Naive thymus-derived CD4-positive, alpha-beta T cell (primary cell): ENCODE measurements at regions not wholly inside any gene's neighbourhood (a gene's known extent, or its start where the extent isn't known, plus 50 kb on each side); places are given as distances from the start of the nearest gene placed in this dataset.

Source experiments
- ATAC-seq: fragments of 150-1000 bp; cut with Tn5 transposase; 2 replicates; pipeline ENCODE4 v1.10.0; 2021; ENCODE audit warnings: mild to moderate bottlenecking, moderate library complexity
- CTCF ChIA-PET: fragments of 350-600 bp; sonication (Branson Sonifier 250); formaldehyde crosslinking; loops from one replicate; lab custom pipeline; 2021; ENCODE audit warnings: antibody characterized with exemption; lab: Charles Lee
- POLR2A ChIA-PET: fragments of 350-600 bp; sonication (Branson Sonifier 250); formaldehyde crosslinking; loops from one replicate; lab custom pipeline; 2021; ENCODE audit warnings: antibody characterized with exemption, inconsistent platforms; lab: Charles Lee
- DNase-seq, 9 donors: peaks; one replicate each; pipeline versions ENCODE4 v3.0.0 to v3.0.0-alpha.2; 2020 to 2022; ENCODE audit warnings: mixed read lengths in 1 of 9
- H3K27ac ChIP-seq: one replicate; pipeline ENCODE4 v1.7.0; 2013; ENCODE audit warnings: mild to moderate bottlenecking, low read depth, low read length, moderate library complexity
- H3K27me3 ChIP-seq, 2 donors: one replicate each; pipeline ENCODE4 v1.7.0; 2013; ENCODE audit warnings: low read length in 2 of 2, mild to moderate bottlenecking in 2 of 2, moderate library complexity in 2 of 2; ENCODE audit not compliant: control insufficient read depth in 2 of 2, insufficient read depth in 2 of 2
- H3K36me3 ChIP-seq, 3 experiments: 1 replicate in 2 of 3; 2 replicates in 1 of 3; pipeline ENCODE4 v1.7.0; 2013; ENCODE audit warnings: low read length in 3 of 3, mild to moderate bottlenecking in 3 of 3, moderate library complexity in 1 of 3; ENCODE audit not compliant: insufficient read depth in 3 of 3, control insufficient read depth in 2 of 3
- H3K4me1 ChIP-seq, 2 donors: one replicate each; pipeline ENCODE4 v1.7.0; 2013; ENCODE audit warnings: low read length in 2 of 2, mild to moderate bottlenecking in 2 of 2, moderate library complexity in 1 of 2; ENCODE audit not compliant: control insufficient read depth in 2 of 2, insufficient read depth in 2 of 2
- H3K4me3 ChIP-seq: 2 replicates; pipeline ENCODE4 v1.7.0; 2013; ENCODE audit warnings: mild to moderate bottlenecking, low read length
- H3K9me3 ChIP-seq, 3 experiments: 1 replicate in 2 of 3; 2 replicates in 1 of 3; pipeline ENCODE4 v1.7.0; 2013; ENCODE audit warnings: low read length in 3 of 3; ENCODE audit not compliant: control insufficient read depth in 2 of 3
- H3K27ac Mint-ChIP-seq, 9 donors: one replicate each; pipeline ENCODE4 v1.8.0; 2020 to 2022; ENCODE audit warnings: mixed read lengths in 9 of 9, mild to moderate bottlenecking in 8 of 9, moderate library complexity in 5 of 9, inconsistent platforms in 2 of 9
- H3K27me3 Mint-ChIP-seq, 5 donors: one replicate each; pipeline ENCODE4 v1.8.0; 2021 to 2022; ENCODE audit warnings: mixed read lengths in 5 of 5, mild to moderate bottlenecking in 1 of 5
- H3K36me3 Mint-ChIP-seq, 5 donors: one replicate each; pipeline ENCODE4 v1.8.0; 2020 to 2022; ENCODE audit warnings: mixed read lengths in 5 of 5, mild to moderate bottlenecking in 3 of 5, inconsistent platforms in 1 of 5
- H3K4me1 Mint-ChIP-seq, 7 donors: one replicate each; pipeline ENCODE4 v1.8.0; 2020 to 2022; ENCODE audit warnings: mixed read lengths in 7 of 7, mild to moderate bottlenecking in 3 of 7, inconsistent platforms in 1 of 7
- H3K4me3 Mint-ChIP-seq, 10 donors: one replicate each; pipeline ENCODE4 v1.8.0; 2020 to 2022; ENCODE audit warnings: mild to moderate bottlenecking in 10 of 10, mixed read lengths in 10 of 10, moderate library complexity in 6 of 10, inconsistent platforms in 2 of 10
- H3K9me3 Mint-ChIP-seq, 11 donors: one replicate each; pipeline ENCODE4 v1.8.0; 2020 to 2022; ENCODE audit warnings: mixed read lengths in 11 of 11, mild to moderate bottlenecking in 4 of 11, inconsistent platforms in 1 of 11, moderate library complexity in 1 of 11
- intact Hi-C, 2 donors: fragments of 100-400 bp; cut with micrococcal nuclease; formaldehyde crosslinking; loops; one replicate each; pipeline ENCODE4 v1.15.1; 2023

DNA sequence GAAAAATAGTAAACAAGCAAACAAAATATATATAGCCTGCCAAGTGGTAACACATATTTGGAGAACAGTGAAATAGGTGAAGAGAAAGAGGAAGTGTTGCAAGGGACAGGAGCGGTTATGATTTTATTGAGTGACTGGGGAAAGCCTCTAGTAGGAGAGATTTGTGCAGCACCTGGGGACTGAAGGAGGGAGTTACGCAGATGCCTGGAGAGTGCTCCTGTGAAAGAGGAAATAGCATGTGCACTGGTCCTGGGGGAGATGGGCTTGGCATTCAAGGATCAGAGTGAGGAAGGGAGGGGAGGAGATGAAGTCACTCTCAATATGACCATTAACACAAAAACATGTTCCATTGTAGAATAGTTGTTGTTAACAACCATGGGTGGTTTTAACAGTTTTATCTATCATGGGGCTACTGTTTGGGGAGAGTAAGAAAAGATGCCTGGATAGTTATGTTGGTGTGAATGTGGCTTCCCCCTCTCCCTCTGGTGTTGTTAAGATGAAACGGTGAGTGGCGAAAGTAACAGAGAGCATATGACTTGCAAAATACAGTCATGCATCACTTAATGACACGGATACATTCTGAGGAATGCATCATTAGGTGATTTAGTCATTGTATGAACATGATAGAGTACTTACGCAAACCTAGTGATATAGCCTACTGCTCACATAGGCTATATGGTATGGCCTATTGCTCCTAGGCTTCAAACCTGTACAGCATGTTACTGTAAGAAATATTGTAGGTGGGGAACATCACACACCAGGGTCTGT, 251.7 kb upstream of the ARGLU1 start:
- no peak overlapping the region for H3K27ac ChIP-seq
- DNase-seq (no peak), ATAC-seq (no peak)
- Mint-ChIP-seq H3K9me3 (peaks cover 0 to 3% (median 0%) of the 10 kb centered on the region in 11 donors), H3K27ac (no peak overlapping the region), H3K4me1 (no peaks in the 10 kb centered on the region), H3K36me3 (no peaks in the 10 kb centered on the region), H3K27me3 (peaks cover 0 to 7% (median 0%) of the 10 kb centered on the region in 5 donors), H3K4me3 (no peak overlapping the region)
- no peaks in the 10 kb centered on the region for H3K36me3 ChIP-seq
- ChIA-PET CTCF (no interaction called here), POLR2A (no interaction called here)
- no peaks in the 10 kb centered on the region for H3K4me1 ChIP-seq
- intact Hi-C loops: no loop called here
- H3K27me3 ChIP-seq: no peaks in the 10 kb centered on the region
- no peak overlapping the region for H3K4me3 ChIP-seq
- H3K9me3 ChIP-seq: no peaks in the 10 kb centered on the region

DNA sequence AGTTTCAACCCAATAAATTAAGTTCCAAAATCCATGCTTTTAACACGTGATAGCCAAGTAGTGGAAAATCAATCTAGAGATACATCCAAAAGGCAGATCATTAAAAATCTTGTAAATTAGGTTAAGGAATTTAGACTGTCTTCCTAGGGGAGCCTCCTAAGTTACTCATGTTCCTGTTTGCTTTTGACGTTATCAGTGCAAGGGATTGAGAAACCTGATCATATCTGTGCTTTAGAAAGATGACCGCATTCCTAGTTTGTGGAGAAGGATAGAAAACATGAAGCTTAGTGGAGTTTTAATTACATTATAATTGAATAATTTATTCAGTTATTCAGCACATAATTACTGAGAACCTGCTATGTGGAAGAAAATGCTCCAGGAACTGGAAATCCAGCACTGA, 251.0 kb upstream of the ARGLU1 start:
- DNase-seq (no peak), ATAC-seq (no peak)
- intact Hi-C loops: no loop called here
- Histone ChIP-seq H3K9me3 (no peaks in the 10 kb centered on the region), H3K4me3 (no peak overlapping the region), H3K4me1 (no peaks in the 10 kb centered on the region), H3K27me3 (no peaks in the 10 kb centered on the region), H3K36me3 (no peaks in the 10 kb centered on the region), H3K27ac (no peak overlapping the region)
- Mint-ChIP-seq H3K4me3 (no peak overlapping the region), H3K9me3 (peaks cover 0 to 2% (median 0%) of the 10 kb centered on the region in 11 donors), H3K4me1 (no peaks in the 10 kb centered on the region), H3K27me3 (peaks cover 0 to 11% (median 0%) of the 10 kb centered on the region in 5 donors), H3K36me3 (no peaks in the 10 kb centered on the region), H3K27ac (no peak overlapping the region)
- ChIA-PET POLR2A (no interaction called here), CTCF (no interaction called here)

DNA sequence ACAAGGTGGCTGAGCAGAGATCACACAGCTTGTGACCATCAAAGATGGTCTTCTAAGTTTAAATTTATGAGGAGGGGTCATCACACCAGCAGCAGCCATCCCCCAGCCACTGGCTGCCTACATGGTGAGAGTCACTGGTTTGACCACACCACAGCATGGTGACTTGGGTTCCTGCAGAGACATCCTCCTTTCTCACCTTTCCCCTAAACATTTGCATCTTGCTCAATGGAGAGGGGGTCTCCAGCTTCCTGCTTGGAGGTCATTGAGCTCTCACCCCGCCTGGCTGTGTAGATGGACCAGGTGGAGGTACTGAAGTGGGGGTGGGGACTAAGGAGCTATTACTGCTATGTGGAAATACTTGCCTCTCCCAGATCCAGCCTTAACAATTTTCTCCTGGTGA, 247.6 kb upstream of the ARGLU1 start:
- POLR2A ChIA-PET: no interaction called here

DNA sequence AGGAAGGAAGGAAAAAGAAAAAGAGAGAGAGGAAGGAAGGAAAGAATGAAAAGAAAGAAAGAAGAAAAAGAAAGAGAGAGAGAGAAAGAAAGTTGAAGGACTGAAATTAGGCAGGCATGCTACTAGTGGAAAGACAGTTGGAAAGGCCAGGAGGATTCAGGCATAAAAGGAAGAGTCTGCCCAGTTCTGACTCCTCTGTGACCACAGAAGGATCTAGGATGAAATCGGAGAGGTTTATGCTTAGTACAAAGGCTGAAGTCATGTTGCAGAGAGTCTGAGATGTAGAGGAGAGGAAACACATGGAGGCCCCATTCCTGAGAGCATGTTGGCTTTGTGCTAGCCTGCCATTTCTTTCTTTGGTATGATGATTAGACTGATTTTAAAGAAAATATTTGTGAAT, 246.5 kb upstream of the ARGLU1 start:
- POLR2A ChIA-PET: no interaction called here
- no peak overlapping the region for H3K27ac Mint-ChIP-seq
- no peak overlapping the region for H3K4me3 ChIP-seq

More for the DNA sequence above, 247.6 kb upstream of the ARGLU1 start:
- no peak for DNase-seq
- Histone ChIP-seq H3K4me3 (no peak overlapping the region), H3K9me3 (no peaks in the 10 kb centered on the region), H3K27ac (no peak overlapping the region), H3K4me1 (no peaks in the 10 kb centered on the region), H3K27me3 (no peaks in the 10 kb centered on the region), H3K36me3 (no peaks in the 10 kb centered on the region)
- CTCF ChIA-PET: no interaction called here
- Mint-ChIP-seq H3K4me3 (no peak overlapping the region), H3K4me1 (no peaks in the 10 kb centered on the region), H3K27ac (no peak overlapping the region), H3K27me3 (peaks cover 0 to 23% (median 6%) of the 10 kb centered on the region in 5 donors), H3K9me3 (peaks cover 0 to 4% (median 0%) of the 10 kb centered on the region in 11 donors), H3K36me3 (no peaks in the 10 kb centered on the region)
- ATAC-seq: no peak
- intact Hi-C loops: no loop called here

DNA sequence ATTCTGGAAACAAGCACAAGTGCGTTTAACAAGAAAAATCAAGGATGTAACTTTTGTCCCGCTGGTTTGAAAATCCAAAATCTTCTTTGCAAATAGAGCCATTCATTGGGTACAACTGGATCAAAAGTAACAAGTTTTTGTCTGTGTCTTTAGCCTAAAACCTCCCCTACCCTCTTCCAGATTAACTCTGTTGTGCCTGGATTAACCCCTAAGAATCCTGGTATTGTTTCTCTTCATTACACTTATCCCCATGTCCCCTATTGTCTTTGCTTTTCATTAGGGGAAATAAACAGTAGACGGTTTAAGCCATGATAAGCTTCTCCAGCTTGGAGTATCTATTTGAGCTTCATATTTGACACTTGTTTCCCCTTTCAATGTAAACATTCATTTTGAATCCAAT, 242.1 kb upstream of the ARGLU1 start:
- intact Hi-C loops: no loop called here
- H3K9me3 Mint-ChIP-seq: peaks cover 0 to 3% (median 0%) of the 10 kb centered on the region in 11 donors
- DNase-seq: no peak
- H3K27me3 Mint-ChIP-seq: peaks cover 0 to 22% (median 6%) of the 10 kb centered on the region in 5 donors
- H3K36me3 Mint-ChIP-seq: no peaks in the 10 kb centered on the region
- Histone ChIP-seq H3K27me3 (no peaks in the 10 kb centered on the region), H3K36me3 (no peaks in the 10 kb centered on the region), H3K9me3 (no peaks in the 10 kb centered on the region), H3K4me3 (no peak overlapping the region), H3K4me1 (no peaks in the 10 kb centered on the region), H3K27ac (no peak overlapping the region)
- POLR2A ChIA-PET: no interaction called here
- no peak overlapping the region for H3K4me3 Mint-ChIP-seq
- no peaks in the 10 kb centered on the region for H3K4me1 Mint-ChIP-seq
- H3K27ac Mint-ChIP-seq: no peak overlapping the region
- ATAC-seq: no peak
- CTCF ChIA-PET: no interaction called here

More for the DNA sequence above, 246.5 kb upstream of the ARGLU1 start:
- Histone ChIP-seq H3K27ac (no peak overlapping the region), H3K9me3 (no peaks in the 10 kb centered on the region), H3K4me1 (no peaks in the 10 kb centered on the region), H3K36me3 (no peaks in the 10 kb centered on the region), H3K27me3 (no peaks in the 10 kb centered on the region)
- Mint-ChIP-seq H3K9me3 (peaks cover 0 to 3% (median 0%) of the 10 kb centered on the region in 11 donors), H3K4me3 (no peak overlapping the region), H3K4me1 (no peaks in the 10 kb centered on the region), H3K27me3 (peaks cover 0 to 23% (median 6%) of the 10 kb centered on the region in 5 donors), H3K36me3 (no peaks in the 10 kb centered on the region)
- CTCF ChIA-PET: no interaction called here
- no peak for ATAC-seq
- intact Hi-C loops: no loop called here
- no peak for DNase-seq

DNA sequence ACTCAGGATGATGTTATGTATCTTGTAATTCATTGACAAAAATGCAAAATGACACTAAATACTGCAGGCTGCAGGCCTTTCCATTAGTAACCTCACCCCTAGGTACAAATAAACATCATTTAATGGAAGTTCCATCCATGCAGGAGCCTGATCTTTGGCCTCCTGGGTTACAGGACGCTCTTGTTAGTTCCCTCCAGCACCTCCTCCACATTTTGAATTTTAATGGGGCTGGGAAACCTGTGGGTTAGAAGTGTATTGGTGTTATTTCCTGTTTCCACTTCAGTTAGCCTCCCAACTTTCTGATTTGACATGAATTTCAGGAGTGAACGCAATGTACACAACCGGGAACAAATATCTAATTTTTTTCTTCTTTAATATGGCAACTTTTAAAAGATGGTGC, 237.1 kb upstream of the ARGLU1 start:
- Mint-ChIP-seq H3K9me3 (peaks cover 0 to 2% (median 0%) of the 10 kb centered on the region in 11 donors), H3K27me3 (peaks cover 0 to 6% (median 0%) of the 10 kb centered on the region in 5 donors), H3K4me1 (no peaks in the 10 kb centered on the region), H3K36me3 (no peaks in the 10 kb centered on the region), H3K4me3 (no peak overlapping the region), H3K27ac (no peak overlapping the region)
- no peak overlapping the region for H3K27ac ChIP-seq
- CTCF ChIA-PET: no interaction called here
- no peak for ATAC-seq
- no peaks in the 10 kb centered on the region for H3K27me3 ChIP-seq
- DNase-seq: no peak
- intact Hi-C loops: no loop called here
- no peaks in the 10 kb centered on the region for H3K9me3 ChIP-seq
- no peaks in the 10 kb centered on the region for H3K4me1 ChIP-seq
- POLR2A ChIA-PET: no interaction called here
- no peaks in the 10 kb centered on the region for H3K36me3 ChIP-seq
- no peak overlapping the region for H3K4me3 ChIP-seq

DNA sequence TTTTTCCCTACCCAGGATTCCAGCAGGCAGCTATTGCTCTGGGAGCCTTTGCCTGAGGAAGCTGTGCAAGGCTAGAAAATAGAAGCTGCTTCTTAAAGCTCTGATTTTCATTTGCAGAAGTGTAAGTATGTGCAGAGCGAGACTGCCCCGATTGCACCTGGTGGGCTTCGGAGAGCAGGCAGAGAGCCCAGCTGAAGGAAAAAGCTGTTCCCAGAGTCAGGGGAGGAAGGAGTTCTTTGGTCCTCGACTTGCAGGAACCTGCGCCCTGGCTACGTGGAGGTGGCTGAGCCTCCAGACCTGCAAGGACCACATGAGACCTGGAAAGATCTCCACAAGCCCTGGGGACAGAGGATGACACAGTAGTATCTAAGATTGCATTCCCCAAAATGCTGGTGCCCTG, 235.0 kb upstream of the ARGLU1 start:
- POLR2A ChIA-PET: no interaction called here
- ATAC-seq: no peak
- no peak overlapping the region for H3K4me3 Mint-ChIP-seq

More for the DNA sequence above, 235.0 kb upstream of the ARGLU1 start:
- no peaks in the 10 kb centered on the region for H3K9me3 ChIP-seq
- H3K4me3 ChIP-seq: no peak overlapping the region
- H3K27me3 ChIP-seq: no peaks in the 10 kb centered on the region
- H3K9me3 Mint-ChIP-seq: peaks cover 0 to 2% (median 0%) of the 10 kb centered on the region in 11 donors
- no peak overlapping the region for H3K27ac Mint-ChIP-seq
- no peaks in the 10 kb centered on the region for H3K36me3 ChIP-seq
- H3K4me1 Mint-ChIP-seq: no peaks in the 10 kb centered on the region
- peaks cover 0 to 24% (median 0%) of the 10 kb centered on the region in 5 donors for H3K27me3 Mint-ChIP-seq
- H3K36me3 Mint-ChIP-seq: no peaks in the 10 kb centered on the region
- no peaks in the 10 kb centered on the region for H3K4me1 ChIP-seq
- CTCF ChIA-PET: no interaction called here
- intact Hi-C loops: no loop called here
- no peak for DNase-seq
- no peak overlapping the region for H3K27ac ChIP-seq
